HFF-Myc (cell line): ENCODE measurements at regions not wholly inside any gene's neighbourhood (a gene's known extent, or its start where the extent isn't known, plus 50 kb on each side); places are given as distances from the start of the nearest gene placed in this dataset.

ENCODE experiments used
- DNase-seq: peaks from one replicate; pipeline ENCODE4 v3.0.0-alpha.2; 2011; ENCODE audit warnings: low read depth; ENCODE audit errors: extremely low read depth
- H3K4me3 ChIP-seq: replicated peaks from 2 replicates; pipeline ENCODE4 v1.5.1; 2011; ENCODE audit warnings: low read depth, mild to moderate bottlenecking, control low read depth, low read length
- CTCF ChIP-seq: IDR thresholded peaks from 2 replicates; pipeline ENCODE4 v1.5.1; 2012; ENCODE audit warnings: mild to moderate bottlenecking, low read depth, low read length, control low read depth; ENCODE audit errors: missing control alignments

DNA sequence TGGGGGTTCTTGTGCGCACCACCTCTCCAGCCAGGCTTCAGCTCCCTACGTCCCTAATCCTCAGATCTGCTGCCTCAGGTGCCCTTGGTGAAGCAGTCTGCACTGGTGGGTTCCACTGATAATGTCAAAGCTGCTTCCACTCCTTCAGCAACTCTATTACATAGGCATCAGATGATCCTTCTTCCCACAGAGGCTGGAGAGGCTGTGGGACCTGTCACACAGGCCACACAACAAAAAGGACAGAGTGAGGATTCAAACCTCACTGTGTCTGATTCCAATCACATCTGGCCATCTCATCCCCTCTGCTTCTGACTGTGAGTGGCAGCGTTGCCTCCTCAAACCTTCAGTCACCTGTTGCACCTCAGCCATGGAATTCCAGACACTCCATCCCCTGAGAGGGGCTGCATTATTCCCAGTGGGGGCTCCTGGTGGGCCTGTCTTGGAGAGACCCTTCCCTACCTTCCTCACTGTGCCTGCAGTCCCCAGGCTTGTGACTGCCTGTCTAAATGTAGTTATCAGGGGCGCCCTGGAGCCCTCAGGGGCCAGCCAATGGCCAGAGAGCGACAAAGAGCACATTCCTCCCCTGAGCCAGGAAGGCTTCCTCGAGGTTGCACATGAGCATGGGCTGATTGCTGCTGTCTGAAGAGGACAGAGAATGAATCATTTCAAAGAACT, 211.4 kb upstream of the ECI2 start:
- no peak for DNase-seq
- no peak for TF ChIP-seq CTCF
- H3K4me3 ChIP-seq = no peak overlapping the region

GRCh38 chr6:4345543-4345942, 210.2 kb upstream of the ECI2 start:
- TF ChIP-seq CTCF = no peak
- no peak overlapping the region for H3K4me3 ChIP-seq
- no peak for DNase-seq

GRCh38 chr6:4344317-4344899, 209.0 kb upstream of the ECI2 start:
- no peak overlapping the region for H3K4me3 ChIP-seq
- no peak for TF ChIP-seq CTCF
- peak; percentile 49 for DNase-seq

- no peak overlapping the region for H3K4me3 ChIP-seq
- DNase-seq = no peak
- no peak for TF ChIP-seq CTCF
These were observed 207.2 kb upstream of the ECI2 start for GRCh38 chr6:4342407-4343137.

DNA sequence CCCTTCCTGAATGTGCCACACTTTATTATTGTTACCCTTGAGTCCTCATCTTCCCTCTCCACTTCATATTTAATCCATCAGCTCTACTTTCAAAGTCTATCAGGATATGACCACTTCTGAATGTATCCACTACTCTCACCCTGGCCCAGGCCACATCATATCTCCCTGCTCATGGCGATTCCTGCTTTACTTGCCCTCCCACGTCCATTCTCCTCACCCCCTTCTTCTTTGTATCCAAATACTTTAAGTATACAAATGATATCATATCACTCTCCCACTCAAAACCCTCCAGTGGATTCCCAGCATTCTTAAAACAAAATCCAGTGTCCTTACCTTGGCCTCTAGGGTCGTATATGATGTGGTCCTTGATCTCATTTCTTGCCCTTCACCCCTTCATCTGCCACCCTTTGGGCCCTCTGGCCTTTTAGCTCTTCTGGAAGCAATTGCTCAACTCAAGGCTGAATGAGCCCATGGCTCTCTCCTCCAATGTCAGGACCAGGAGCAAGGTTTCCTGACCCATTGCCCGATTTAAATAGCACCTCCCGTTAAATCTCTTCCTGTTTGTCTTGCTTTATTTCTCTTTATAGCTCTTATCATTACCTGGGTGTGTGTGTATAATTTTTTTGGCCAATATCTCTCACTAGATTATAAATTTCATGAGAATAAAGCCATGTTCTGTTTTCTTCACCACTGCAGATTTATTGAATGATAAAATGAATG, 205.9 kb upstream of the ECI2 start:
- H3K4me3 ChIP-seq = no peak overlapping the region
- TF ChIP-seq CTCF = no peak
- no peak for DNase-seq

DNA sequence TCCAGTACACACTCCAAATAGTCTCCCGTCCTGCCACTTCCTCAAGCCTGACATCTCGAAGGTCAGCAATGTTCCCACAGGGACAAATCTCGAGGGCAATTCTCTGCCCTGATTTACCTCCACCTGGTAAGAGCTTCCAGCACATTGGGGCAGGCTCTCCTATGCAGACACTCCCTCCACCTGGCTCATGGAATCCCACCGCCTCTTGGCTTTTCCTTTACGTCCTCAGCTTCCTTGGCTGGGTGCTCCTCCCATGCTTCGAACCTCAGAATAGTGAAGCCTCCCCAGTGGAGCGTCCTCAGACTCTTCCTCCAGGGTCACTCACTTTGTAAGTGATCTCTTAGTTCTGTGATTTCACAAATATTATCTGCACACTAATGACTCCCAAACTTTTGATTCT, 205.2 kb upstream of the ECI2 start:
- no peak overlapping the region for H3K4me3 ChIP-seq
- DNase-seq = no peak
- TF ChIP-seq CTCF = no peak
